DND-41 (cell line): ENCODE measurements at regions not wholly inside any gene's neighbourhood (a gene's known extent, or its start where the extent isn't known, plus 50 kb on each side); places are given as distances from the start of the nearest gene placed in this dataset.

Experiments used
- ATAC-seq: fragments of 200-7000 bp; cut with Tn5 transposase; 3 replicates; pipeline ENCODE4 v1.9.1; 2021; ENCODE audit warnings: low read depth; ENCODE audit not compliant: insufficient read depth
- DNase-seq: peaks from one replicate; pipeline ENCODE4 v3.0.0-alpha.2; 2020
- H2AFZ ChIP-seq: 2 replicates; pipeline ENCODE4 v1.6.0; 2012; ENCODE audit warnings: low read depth, low read length
- H3K27ac ChIP-seq: 2 replicates; pipeline ENCODE4 v1.5.1; 2012; ENCODE audit warnings: low read length, inconsistent platforms
- H3K27me3 ChIP-seq: fragments of 200-600 bp; sonication (generic); 2 replicates; pipeline ENCODE4 v1.6.0; 2012; ENCODE audit warnings: low read length, mild to moderate bottlenecking, inconsistent platforms; ENCODE audit not compliant: insufficient read depth, poor library complexity
- H3K36me3 ChIP-seq: 2 replicates; pipeline ENCODE4 v1.5.1; 2012; ENCODE audit warnings: low read length, inconsistent platforms; ENCODE audit not compliant: insufficient read depth
- H3K4me1 ChIP-seq: 2 replicates; pipeline ENCODE4 v1.5.1; 2012; ENCODE audit warnings: mild to moderate bottlenecking, low read length; ENCODE audit not compliant: insufficient read depth
- H3K4me2 ChIP-seq: 2 replicates; pipeline ENCODE4 v1.6.0; 2012; ENCODE audit warnings: mild to moderate bottlenecking, moderate library complexity, low read length, inconsistent platforms; ENCODE audit not compliant: insufficient read depth
- H3K4me3 ChIP-seq, 2 experiments: fragments of 200-600 bp in 1 of 2; shearing (Covaris generic) in 1 of 2; 2 replicates each; pipeline ENCODE4 v1.5.1; 2012 to 2016; ENCODE audit warnings: inconsistent platforms in 2 of 2, low read length in 2 of 2, mild to moderate bottlenecking in 2 of 2, low read depth in 1 of 2, moderate library complexity in 1 of 2
- H3K79me2 ChIP-seq: 2 replicates; pipeline ENCODE4 v1.6.0; 2012; ENCODE audit warnings: low read length, inconsistent platforms; ENCODE audit not compliant: insufficient read depth
- H3K9ac ChIP-seq: 2 replicates; pipeline ENCODE4 v1.6.0; 2012; ENCODE audit warnings: low read depth, mild to moderate bottlenecking, inconsistent platforms, low read length, moderate library complexity
- H3K9me3 ChIP-seq: 2 replicates; pipeline ENCODE4 v1.5.1; 2012; ENCODE audit warnings: low read length, moderate library complexity, mild to moderate bottlenecking, inconsistent platforms; ENCODE audit not compliant: insufficient read depth, severe bottlenecking
- H4K20me1 ChIP-seq: 2 replicates; pipeline ENCODE4 v1.6.0; 2012; ENCODE audit warnings: low read length; ENCODE audit not compliant: insufficient read depth
- EZH2 ChIP-seq: IDR thresholded peaks from 3 replicates; pipeline ENCODE4 v1.6.1; 2012; ENCODE audit warnings: borderline replicate concordance, low read depth, mild to moderate bottlenecking, moderate library complexity, low read length, inconsistent platforms; ENCODE audit not compliant: severe bottlenecking
- TF ChIP-seq, protein P1 (sequence below): IDR thresholded peaks from 2 replicates; pipeline ENCODE4 v1.5.1; 2012; ENCODE audit warnings: borderline replicate concordance, low read length, moderate library complexity, mild to moderate bottlenecking; ENCODE audit not compliant: poor library complexity, severe bottlenecking; ENCODE audit errors: extremely low read depth

- TF ChIP-seq, protein P1, sequence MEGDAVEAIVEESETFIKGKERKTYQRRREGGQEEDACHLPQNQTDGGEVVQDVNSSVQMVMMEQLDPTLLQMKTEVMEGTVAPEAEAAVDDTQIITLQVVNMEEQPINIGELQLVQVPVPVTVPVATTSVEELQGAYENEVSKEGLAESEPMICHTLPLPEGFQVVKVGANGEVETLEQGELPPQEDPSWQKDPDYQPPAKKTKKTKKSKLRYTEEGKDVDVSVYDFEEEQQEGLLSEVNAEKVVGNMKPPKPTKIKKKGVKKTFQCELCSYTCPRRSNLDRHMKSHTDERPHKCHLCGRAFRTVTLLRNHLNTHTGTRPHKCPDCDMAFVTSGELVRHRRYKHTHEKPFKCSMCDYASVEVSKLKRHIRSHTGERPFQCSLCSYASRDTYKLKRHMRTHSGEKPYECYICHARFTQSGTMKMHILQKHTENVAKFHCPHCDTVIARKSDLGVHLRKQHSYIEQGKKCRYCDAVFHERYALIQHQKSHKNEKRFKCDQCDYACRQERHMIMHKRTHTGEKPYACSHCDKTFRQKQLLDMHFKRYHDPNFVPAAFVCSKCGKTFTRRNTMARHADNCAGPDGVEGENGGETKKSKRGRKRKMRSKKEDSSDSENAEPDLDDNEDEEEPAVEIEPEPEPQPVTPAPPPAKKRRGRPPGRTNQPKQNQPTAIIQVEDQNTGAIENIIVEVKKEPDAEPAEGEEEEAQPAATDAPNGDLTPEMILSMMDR = no peak
- no peak for TF ChIP-seq EZH2
- Histone ChIP-seq H3K27ac (no peak overlapping the region), H3K79me2 (no peaks in the 10 kb centered on the region), H2AFZ (no peak overlapping the region), H3K4me2 (no peak overlapping the region), H3K9me3 (no peaks in the 10 kb centered on the region), H3K4me1 (no peaks in the 10 kb centered on the region), H3K4me3 (no peak overlapping the region), H3K9ac (no peak overlapping the region), H3K27me3 (no peaks in the 10 kb centered on the region), H4K20me1 (no peaks in the 10 kb centered on the region), H3K36me3 (no peaks in the 10 kb centered on the region)
- no peak for DNase-seq
- ATAC-seq = no peak
These were observed 88.2 kb downstream of the KLHL28 start for GRCh38 chr14:44873536-44873935.

- no peaks in the 10 kb centered on the region for H3K36me3 ChIP-seq
- H3K27me3 ChIP-seq = no peaks in the 10 kb centered on the region
- ATAC-seq = no peak
These were observed 95.0 kb downstream of the KLHL28 start for GRCh38 chr14:44866770-44867169.

GRCh38 chr14:44866322-44866721, 95.4 kb downstream of the KLHL28 start:
- ATAC-seq (no peak), DNase-seq (no peak)
- Histone ChIP-seq H3K9me3 (no peaks in the 10 kb centered on the region), H3K4me2 (no peak overlapping the region), H3K27ac (no peak overlapping the region), H3K36me3 (no peaks in the 10 kb centered on the region), H3K4me1 (no peaks in the 10 kb centered on the region), H3K79me2 (no peaks in the 10 kb centered on the region), H4K20me1 (no peaks in the 10 kb centered on the region), H2AFZ (no peak overlapping the region), H3K9ac (no peak overlapping the region), H3K27me3 (no peaks in the 10 kb centered on the region), H3K4me3 (no peak overlapping the region)
- no peak for TF ChIP-seq EZH2
- TF ChIP-seq, protein P1 = no peak

More at GRCh38 chr14:44866770-44867169, 95.0 kb downstream of the KLHL28 start:
- Histone ChIP-seq H3K79me2 (no peaks in the 10 kb centered on the region), H3K4me2 (no peak overlapping the region), H3K4me3 (no peak overlapping the region), H3K9ac (no peak overlapping the region), H4K20me1 (no peaks in the 10 kb centered on the region), H3K4me1 (no peaks in the 10 kb centered on the region), H3K9me3 (no peaks in the 10 kb centered on the region), H2AFZ (no peak overlapping the region), H3K27ac (no peak overlapping the region)
- TF ChIP-seq, protein P1 = no peak
- TF ChIP-seq EZH2 = no peak
- no peak for DNase-seq

- no peaks in the 10 kb centered on the region for H3K9me3 ChIP-seq
These were observed 98.5 kb downstream of the KLHL28 start for GRCh38 chr14:44863271-44863670.

More at GRCh38 chr14:44863271-44863670, 98.5 kb downstream of the KLHL28 start:
- Histone ChIP-seq H3K36me3 (no peaks in the 10 kb centered on the region), H4K20me1 (no peaks in the 10 kb centered on the region), H3K4me2 (no peak overlapping the region), H3K27me3 (no peaks in the 10 kb centered on the region), H3K4me1 (no peaks in the 10 kb centered on the region), H2AFZ (no peak overlapping the region), H3K79me2 (no peaks in the 10 kb centered on the region), H3K27ac (no peak overlapping the region), H3K4me3 (no peak overlapping the region), H3K9ac (no peak overlapping the region)
- TF ChIP-seq, protein P1 = no peak
- no peak for TF ChIP-seq EZH2
- no peak for ATAC-seq
- no peak for DNase-seq
